Calu3 (cell line): ENCODE measurements at regions not wholly inside any gene's neighbourhood (a gene's known extent, or its start where the extent isn't known, plus 50 kb on each side); places are given as distances from the start of the nearest gene placed in this dataset.

Experiments used
- BruUV-seq: library from RNA; stranded (reverse); fragments of 400-500 nt; replicated peaks from 2 replicates; lab custom pipeline; 2021; lab: Mats Ljungman, UMichigan
- CTCF ChIA-PET: fragments of 300-600 bp; sonication (Branson Sonifier 250); formaldehyde crosslinking; loops from one replicate; lab custom pipeline; 2022; ENCODE audit warnings: antibody characterized with exemption; lab: Charles Lee
- DNase-seq: peaks from one replicate; pipeline ENCODE4 v3.0.0; 2022
- H3K27ac Mint-ChIP-seq: one replicate; pipeline ENCODE4 v1.8.0; 2022; ENCODE audit warnings: mixed read lengths; ENCODE audit not compliant: unreplicated experiment
- H3K27me3 Mint-ChIP-seq: one replicate; pipeline ENCODE4 v1.8.0; 2022; ENCODE audit warnings: mixed read lengths; ENCODE audit not compliant: unreplicated experiment
- H3K36me3 Mint-ChIP-seq: one replicate; pipeline ENCODE4 v1.8.0; 2022; ENCODE audit warnings: mild to moderate bottlenecking, moderate library complexity, mixed read lengths; ENCODE audit not compliant: insufficient read depth, unreplicated experiment
- H3K4me1 Mint-ChIP-seq: one replicate; pipeline ENCODE4 v1.8.0; 2022; ENCODE audit warnings: mild to moderate bottlenecking, low read depth, mixed read lengths; ENCODE audit not compliant: unreplicated experiment
- H3K4me3 Mint-ChIP-seq: one replicate; pipeline ENCODE4 v1.8.0; 2022; ENCODE audit warnings: mild to moderate bottlenecking, low read depth, moderate library complexity, mixed read lengths; ENCODE audit not compliant: unreplicated experiment
- H3K9me3 Mint-ChIP-seq: one replicate; pipeline ENCODE4 v1.8.0; 2022; ENCODE audit warnings: low read depth, mixed read lengths; ENCODE audit not compliant: unreplicated experiment
- CTCF ChIP-seq: fragments of 200-600 bp; IDR thresholded peaks from one replicate; pipeline ENCODE4 v1.8.0; 2022; ENCODE audit warnings: antibody characterized with exemption; ENCODE audit not compliant: unreplicated experiment
- intact Hi-C: fragments of 100-400 bp; cut with micrococcal nuclease; formaldehyde crosslinking; loops from one replicate; pipeline ENCODE4 v1.10.0; 2022; ENCODE audit not compliant: unreplicated experiment

DNA sequence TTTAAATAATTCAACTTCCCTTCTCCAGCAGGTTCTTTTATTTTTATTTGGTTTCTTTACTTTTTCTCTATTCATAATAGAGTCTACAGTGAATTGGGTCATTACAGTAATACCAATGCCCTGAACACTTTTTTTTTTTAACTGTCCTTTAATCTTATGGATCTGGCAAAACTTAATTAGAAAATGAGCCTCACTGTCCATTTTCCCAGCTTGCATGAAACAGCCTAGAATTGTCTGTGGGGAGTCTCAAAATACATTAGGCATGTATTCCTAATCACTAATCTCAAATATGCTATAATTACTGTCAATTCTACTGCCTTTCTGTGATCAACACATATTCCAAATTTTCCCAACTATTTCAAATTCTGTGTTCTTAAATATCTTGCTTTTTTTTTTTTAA, 406.8 kb downstream of the ANXA1 start:
- no TSS peak for BruUV-seq
- Mint-ChIP-seq H3K27me3 (no peaks in the 10 kb centered on the region), H3K9me3 (no peaks in the 10 kb centered on the region), H3K36me3 (no peaks in the 10 kb centered on the region), H3K27ac (no peak overlapping the region), H3K4me3 (no peak overlapping the region), H3K4me1 (no peaks in the 10 kb centered on the region)
- intact Hi-C loops: no loop called here
- CTCF ChIA-PET: no interaction called here
- no peak for DNase-seq
- TF ChIP-seq CTCF: no peak

DNA sequence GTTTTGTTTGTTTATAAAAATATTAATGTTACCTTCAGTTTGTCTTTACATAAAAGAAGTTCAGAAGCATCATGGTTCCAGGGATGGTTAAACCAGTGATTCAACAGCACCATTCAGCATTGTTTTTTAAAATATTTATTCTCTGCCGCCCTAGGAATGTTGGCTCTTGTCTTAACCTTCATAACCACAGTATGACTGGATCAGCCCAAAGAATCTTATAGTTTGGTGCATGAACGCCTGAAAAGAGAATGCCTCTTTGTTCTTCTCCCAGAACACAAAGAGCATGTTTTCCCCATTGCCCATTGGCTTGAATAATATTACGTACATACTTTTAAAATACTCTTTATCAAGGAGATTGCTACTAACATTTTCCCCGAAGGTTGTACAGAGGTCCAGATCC, 413.4 kb downstream of the ANXA1 start:
- DNase-seq: no peak
- intact Hi-C loops: loop anchor here (1.0 to 10.0 kb wide), 2 partner anchors 220 to 365 kb away; no protein-coding TSS in a partner anchor
- CTCF ChIA-PET: interaction anchor here (0.8 to 1.2 kb wide), 2 partner anchors 10 to 296 kb away, joined by 3 to 17 read pairs; no protein-coding TSS in a partner anchor

GRCh38 chr9:73565833-73566465, 414.3 kb downstream of the ANXA1 start:
- Mint-ChIP-seq H3K4me3 (no peak overlapping the region), H3K27me3 (no peaks in the 10 kb centered on the region), H3K36me3 (no peaks in the 10 kb centered on the region), H3K9me3 (no peaks in the 10 kb centered on the region), H3K4me1 (no peaks in the 10 kb centered on the region), H3K27ac (no peak overlapping the region)
- no peak for TF ChIP-seq CTCF
- intact Hi-C loops: loop anchor here (1.0 to 10.0 kb wide), 3 partner anchors 221 to 366 kb away; no protein-coding TSS in a partner anchor
- no TSS peak for BruUV-seq
- CTCF ChIA-PET: interaction anchor here (0.5 to 1.2 kb wide), 4 partner anchors 296 to 561 kb away, joined by 3 to 17 read pairs (median 4); no protein-coding TSS in a partner anchor
- peak; percentile 41 for DNase-seq

More for the DNA sequence above, 413.4 kb downstream of the ANXA1 start:
- no peak overlapping the region for H3K4me3 Mint-ChIP-seq
- no peak for TF ChIP-seq CTCF
- H3K36me3 Mint-ChIP-seq: no peaks in the 10 kb centered on the region
- H3K9me3 Mint-ChIP-seq: no peaks in the 10 kb centered on the region
- no TSS peak for BruUV-seq
- no peaks in the 10 kb centered on the region for H3K4me1 Mint-ChIP-seq
- no peak overlapping the region for H3K27ac Mint-ChIP-seq
- no peaks in the 10 kb centered on the region for H3K27me3 Mint-ChIP-seq

- no TSS peak for BruUV-seq
- TF ChIP-seq CTCF: no peak
- CTCF ChIA-PET: no interaction called here
- no peak overlapping the region for H3K27ac Mint-ChIP-seq
- no peaks in the 10 kb centered on the region for H3K9me3 Mint-ChIP-seq
- intact Hi-C loops: loop anchor here (1.0 to 10.0 kb wide), 2 partner anchors 222 to 297 kb away; no protein-coding TSS in a partner anchor
- H3K4me1 Mint-ChIP-seq: no peaks in the 10 kb centered on the region
- no peaks in the 10 kb centered on the region for H3K36me3 Mint-ChIP-seq
- H3K4me3 Mint-ChIP-seq: no peak overlapping the region
- no peaks in the 10 kb centered on the region for H3K27me3 Mint-ChIP-seq
- no peak for DNase-seq
Observed at GRCh38 chr9:73566627-73567026, 415.0 kb downstream of the ANXA1 start.
